NCI-H2107 treated with DMSO at 0.1 percent for 48 hours (cell line): ENCODE measurements at regions not wholly inside any gene's neighbourhood (a gene's known extent, or its start where the extent isn't known, plus 50 kb on each side); places are given as distances from the start of the nearest gene placed in this dataset.
"Not testable (repeated sequence)": the region's sequence is repeated elsewhere in the genome, so short reads cannot be mapped to it uniquely, and the experiment has no call there.

Experiments
- DNase-seq: peaks from one replicate; lab custom pipeline; 2025; ENCODE audit not compliant: unreplicated experiment; lab: John Stamatoyannopoulos, UW

DNA sequence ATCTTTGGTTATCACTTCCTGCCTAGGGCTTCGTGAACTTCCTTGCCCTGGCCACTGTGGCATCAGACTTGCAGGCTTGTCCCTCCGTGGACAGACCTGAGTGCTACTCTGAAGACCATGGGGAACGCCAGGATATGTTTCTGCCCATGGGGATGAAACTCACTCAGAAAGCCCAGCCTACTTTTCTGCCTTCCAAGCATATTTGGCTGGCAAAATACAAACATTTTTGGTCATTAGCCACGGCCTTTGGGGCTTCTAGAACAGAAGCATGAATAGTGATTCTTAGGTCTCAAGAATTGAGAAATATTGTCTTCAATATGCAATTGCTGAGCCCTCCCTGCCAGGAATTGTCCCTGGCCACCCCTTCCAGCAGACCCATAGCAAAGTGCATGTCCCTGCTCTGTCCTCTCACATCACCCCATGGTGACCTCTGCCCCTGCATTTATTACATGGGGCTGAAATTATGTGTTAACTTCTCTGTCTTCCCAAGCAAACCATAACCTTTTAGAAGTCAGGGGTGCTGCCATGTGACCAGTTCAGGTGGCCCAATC lies 152.4 kb downstream of the OSR1 start:
- DNase-seq, result no peak

DNA sequence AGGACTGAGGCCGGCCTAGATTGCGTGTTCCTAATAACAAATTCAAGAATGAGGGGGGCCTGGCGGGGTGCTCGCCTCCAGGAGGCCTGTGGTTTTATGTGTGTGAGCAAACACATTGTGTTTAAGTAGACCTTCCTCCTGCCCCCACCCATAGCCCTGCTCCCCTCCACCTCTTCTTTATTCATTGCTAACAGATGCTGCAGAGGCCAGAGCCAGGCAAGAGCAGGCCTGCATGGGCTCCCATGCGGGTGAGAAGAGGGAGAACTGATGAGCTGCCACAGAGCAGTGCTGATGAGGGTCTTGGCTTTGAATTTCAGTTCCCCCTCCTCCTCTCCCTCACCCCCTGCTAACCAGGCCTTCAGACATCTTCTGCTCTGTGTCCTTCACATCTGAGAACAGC lies 154.6 kb downstream of the OSR1 start:
- no peak for DNase-seq

DNA sequence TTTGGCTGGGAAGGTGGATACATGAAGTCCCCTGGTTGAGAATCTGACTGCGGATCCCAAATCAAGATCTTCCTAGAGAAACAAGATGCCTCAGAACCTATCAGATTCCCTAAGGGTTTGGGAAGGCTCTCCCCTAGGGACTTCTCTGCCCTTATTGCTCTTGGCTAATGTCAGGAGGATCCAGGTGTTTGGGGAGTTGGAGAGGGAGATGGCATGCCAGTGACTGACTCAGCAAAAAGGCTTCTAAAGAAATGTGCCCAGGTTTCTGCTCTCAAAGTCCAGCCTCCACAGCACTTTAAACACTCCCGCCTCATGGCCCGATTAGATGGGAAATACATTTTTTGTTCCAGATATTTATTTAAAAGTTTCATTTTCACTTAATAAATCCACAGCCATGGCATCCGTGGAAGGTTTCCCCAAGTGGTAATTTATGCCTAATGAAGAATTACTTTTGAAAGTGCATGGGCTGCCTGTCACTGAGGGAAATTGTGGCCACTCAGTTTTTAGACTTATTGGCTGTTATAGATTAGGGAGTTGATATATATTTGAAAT lies 156.4 kb downstream of the OSR1 start:
- no peak for DNase-seq

DNA sequence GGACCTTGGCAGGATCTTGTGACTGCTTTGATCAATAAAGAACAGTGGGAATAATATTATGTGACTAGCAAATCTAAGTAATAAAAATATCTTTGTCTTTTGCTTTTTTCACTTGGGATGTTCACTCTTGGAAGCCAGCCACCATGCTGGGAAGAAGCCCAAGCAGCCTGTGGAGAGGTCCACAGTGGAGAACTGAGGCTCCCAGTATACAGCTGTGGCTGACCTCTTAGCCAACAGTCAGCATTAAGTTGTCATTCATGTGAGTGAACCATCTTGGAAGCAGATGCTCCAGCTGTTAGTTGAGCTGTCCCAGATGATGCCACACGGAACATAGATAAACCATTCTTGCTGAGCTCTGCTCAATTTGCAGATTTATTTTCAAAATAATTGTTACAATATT lies 160.0 kb downstream of the OSR1 start:
- no peak for DNase-seq

DNA sequence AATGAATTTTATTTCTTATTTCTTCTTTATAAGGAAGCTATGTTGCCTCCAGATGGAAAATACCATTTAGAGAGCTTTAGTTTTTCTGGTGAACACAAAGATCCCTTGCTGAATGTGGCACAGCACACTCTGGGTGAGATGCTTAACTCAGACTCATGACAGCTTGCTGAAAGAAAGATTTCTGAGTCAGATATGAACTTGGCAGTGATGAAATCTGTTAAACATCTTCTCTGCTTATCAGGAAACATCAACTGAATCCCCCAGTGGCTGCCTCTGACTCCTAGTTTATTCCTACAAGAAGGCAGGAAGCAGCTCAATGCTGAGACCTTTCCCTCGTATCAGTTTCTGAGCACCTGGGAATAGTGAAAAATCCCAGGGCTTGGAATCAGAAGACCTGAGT lies 162.8 kb downstream of the OSR1 start:
- DNase-seq, result no peak

DNA sequence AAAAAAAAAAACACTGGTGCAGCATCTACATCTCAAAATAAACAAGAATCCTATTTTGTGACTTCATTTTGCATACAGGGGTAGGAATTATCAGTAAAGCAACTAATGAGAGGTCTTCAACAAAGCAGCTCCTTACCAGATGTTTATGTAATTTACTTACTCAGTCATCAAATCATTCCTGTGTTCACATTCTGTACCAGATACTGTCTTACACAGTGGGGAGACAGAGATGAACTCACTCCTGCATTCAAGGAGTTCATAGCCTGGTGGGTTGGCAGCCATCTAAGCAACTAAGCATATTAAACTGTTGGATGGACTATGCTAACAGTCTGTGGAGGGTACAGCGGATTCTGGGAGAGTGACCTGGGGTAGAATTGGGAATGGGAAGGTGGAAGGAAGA lies 169.0 kb downstream of the OSR1 start:
- no peak for DNase-seq

DNA sequence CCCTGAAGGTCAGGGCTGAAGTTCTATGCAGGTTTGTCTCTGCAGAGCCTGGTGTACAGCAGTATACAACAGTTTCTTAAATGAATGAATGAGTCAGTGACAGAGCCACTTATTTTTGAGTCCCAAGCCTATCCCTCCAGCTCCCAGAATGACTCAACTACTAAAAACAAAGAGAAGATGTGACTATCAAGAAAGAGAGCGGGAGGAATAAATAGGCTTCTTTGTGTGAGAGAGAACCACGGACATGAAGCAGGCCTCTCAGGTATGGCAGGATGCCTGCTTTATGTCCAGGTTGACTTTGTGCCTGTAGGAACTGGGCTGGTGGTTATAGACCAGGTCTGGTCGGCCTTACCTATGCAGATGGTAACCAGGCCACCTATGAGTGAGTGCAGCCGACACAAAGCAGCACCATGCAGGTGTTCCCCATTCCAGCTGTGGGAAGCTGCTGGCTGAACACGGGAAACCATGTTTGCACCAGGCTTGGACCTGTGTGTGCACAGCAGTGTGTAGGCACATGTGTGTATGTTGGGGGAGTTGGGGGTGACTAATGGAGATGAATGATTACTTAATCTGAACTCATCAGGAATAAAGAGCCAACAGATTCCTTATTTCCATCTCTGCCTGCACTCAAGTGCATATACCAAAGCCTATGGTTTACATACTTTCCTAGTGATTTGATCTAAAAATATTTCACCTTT lies 171.0 kb downstream of the OSR1 start:
- no peak for DNase-seq

DNA sequence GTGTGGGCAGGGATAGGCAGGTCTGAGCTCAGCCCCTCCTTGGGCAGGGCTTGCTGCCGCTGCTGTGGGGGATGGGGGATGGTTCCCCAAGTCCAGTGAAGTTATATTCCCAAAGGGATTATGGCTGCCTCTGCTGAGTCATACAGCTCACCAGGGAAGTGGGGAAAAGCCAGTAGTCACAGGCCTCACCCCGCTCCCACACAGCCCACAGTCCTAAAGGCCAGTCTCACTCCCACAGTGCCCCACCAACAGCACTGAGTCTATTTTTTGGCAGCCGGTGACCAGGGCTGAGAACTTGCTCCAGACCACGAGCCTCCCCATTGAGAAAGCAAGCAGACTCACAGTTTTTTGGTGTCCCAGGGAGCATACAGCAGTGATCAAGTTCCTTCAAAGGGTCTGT lies 173.3 kb downstream of the OSR1 start:
- no peak for DNase-seq

DNA sequence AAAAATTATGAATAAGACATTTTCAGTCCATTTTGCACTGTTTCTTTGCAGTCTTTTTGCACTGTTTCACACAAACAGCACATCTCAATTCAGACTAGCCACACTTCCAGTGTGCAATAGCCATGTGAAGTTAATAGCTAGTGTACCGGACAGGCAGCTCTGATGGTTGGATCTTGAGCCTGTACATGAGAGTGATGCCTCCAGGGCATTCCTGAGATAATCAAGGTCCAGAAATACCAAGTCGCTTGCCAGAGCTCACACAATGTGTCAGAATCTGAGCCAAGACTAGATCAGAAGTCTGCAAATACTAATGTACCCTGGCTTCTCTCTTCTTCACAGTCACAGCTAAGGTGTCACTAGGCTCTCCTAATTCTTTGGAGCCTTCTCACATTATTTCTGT lies 180.2 kb downstream of the OSR1 start:
- DNase-seq, result no peak

DNA sequence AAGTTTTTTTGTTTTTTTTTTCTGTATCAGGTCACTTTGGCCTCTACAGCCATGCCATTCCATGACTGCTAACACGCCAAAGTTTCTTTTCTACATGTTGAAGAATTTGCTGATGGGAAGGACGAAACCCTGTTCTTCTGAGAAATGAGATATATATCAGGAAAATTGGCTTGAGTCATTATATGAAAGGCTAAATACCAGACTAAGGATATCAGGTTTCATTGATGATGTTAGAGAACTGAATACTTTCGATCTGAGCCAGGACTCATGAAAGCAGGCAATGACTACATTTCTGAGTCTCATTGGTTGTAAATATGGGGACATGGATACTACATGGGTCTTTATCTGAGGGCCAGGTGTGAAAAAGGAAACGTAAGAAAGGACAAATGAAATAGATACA lies 181.4 kb downstream of the OSR1 start:
- DNase-seq, result no peak

DNA sequence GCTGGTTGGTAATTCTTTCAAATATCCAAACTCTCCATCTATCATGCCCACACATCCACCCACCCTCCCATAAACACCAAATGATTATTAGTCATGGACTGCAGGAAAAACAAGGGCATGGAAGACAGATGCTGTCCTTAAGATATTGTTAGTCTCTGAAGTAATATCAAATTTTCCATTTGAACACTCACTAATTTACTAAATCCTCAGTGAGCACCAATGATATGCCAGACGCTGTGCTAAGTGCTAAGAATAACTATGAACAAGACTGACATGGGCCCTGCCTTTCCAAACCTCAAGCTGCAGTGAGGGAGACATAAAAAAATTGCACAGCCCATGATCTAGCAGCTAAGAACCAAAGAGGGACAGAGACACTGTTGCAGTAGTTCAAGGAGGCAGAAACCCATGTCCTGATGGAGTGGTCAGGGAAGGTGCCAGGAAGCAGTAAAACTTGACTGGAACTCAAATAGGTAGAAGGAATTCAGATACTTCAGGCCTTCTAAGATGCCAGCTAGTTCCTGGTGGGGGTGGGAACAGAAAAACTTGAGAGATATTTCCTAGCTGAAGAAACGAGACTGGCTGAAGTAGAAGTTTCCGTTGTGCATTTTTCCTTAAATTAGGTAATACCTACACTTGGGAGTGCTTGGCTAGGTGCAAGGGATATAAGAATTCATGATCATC lies 182.1 kb downstream of the OSR1 start:
- DNase-seq, result no peak

DNA sequence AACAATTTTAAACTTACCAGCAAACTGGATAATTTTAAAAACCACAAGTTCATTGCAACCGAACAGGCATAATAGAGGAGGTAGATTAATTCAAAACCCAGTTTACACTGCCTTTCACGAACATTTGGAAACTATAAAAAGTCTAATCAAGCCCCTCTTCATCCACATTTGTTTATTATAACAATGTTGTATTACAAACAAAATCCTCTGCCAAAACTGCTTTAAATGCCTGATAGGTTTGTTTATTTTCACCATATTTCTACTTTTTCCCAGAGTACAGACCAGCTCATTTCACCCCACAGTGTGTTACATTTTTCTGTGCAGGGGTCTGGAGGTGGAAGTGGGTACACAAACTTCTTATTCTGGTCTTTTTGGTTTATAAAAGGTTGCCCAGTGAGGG lies 184.2 kb downstream of the OSR1 start:
- no peak for DNase-seq

DNA sequence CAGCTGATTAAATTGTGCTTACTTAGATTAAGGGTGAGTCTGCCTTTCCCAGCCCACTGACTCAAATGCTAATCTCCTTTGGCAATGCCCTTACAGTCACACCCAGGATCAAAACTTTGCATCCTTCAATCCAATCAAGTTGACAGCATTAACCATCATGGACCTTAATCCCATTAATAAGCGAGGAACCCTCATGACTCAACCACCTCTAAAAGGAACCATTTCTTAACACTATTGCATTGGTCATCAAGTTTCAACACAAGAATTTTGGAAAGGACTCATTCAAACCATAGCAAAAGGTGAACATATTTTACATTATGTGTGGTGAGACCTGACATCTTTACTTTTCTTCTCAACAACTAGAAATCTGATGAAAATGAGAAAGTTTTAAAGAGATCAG lies 187.0 kb downstream of the OSR1 start:
- DNase-seq, result no peak

DNA sequence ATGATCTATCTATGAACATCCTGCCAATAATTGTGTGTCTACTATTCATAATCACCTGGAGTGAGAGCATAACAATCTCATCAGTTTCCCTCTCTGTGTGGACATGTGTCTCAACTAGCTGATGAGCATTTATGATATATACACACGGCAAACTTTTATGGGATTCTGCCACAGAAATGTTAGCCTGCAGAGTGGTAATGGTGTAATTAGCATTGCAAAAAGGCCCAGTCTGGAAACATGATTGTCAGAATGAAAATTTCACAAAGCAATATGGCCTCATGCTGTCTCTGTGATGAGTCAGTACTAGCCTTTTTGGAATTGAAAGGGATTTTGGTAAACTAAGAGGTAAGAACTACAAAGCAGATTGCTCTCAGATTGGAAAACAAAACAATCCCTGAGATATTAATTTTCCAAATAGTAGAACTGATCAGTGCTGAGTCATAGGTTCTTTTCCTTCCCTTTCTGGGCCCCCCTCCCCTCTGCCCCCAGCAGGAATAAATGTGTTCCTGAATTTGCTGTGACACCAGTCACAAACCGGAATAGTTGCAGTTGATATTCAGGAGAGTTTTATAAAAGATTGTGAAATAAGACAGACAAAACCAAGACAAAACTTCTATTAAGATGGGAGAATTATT lies 189.2 kb downstream of the OSR1 start:
- no peak for DNase-seq

DNA sequence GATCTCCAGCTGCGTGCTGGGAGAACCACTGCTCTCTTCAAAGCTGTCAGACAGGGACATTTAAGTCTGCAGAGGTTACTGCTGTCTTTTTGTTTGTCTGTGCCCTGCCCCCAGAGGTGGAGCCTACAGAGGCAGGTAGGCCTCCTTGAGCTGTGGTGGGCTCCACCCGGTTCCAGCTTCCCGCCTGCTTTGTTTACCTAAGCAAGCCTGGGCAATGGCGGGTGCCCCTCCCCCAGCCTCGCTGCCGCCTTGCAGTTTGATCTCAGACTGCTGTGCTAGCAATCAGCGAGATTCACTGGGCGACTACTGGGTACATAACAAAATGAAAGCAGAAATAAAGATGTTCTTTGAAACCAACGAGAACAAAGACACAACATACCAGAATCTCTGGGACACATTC lies 194.3 kb downstream of the OSR1 start:
- not testable (repeated sequence) for DNase-seq

DNA sequence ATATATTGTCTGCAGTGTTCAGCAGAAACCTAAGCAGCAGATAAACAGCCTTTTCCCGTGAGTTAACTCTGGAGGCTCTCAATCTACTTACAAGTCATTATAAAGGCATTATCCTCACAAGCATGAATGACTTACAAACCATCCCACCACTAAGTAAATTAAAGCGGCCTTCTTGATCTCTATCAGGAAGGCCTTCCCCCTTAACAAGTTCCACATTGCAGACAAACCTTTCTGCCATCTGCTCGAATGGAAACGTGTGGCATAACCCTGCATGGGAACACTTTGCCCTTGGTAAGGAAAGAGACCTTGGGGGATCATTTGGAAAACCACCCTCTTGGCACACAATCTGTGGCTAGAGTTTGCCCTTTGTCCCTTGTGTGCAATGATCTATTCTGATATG lies 199.5 kb downstream of the OSR1 start:
- no peak for DNase-seq

DNA sequence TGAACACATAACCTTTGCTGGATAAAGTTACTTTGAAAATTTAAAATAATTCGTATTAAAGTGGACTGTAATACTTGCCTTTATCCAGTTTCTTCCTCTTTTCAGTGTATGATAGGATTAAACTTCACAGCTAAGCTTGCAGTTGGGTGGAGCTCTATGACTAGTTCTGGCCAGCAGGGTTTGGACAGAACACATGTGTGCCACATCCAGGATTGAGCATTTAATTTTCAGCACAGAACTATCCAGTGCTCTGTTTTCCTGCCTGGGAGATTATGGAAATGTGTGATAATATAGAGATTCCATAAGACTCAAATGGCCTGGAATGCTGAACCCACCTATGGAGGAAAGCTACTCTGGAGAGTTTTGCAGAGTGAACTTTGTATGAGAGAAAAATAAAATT lies 200.2 kb downstream of the OSR1 start:
- no peak for DNase-seq

DNA sequence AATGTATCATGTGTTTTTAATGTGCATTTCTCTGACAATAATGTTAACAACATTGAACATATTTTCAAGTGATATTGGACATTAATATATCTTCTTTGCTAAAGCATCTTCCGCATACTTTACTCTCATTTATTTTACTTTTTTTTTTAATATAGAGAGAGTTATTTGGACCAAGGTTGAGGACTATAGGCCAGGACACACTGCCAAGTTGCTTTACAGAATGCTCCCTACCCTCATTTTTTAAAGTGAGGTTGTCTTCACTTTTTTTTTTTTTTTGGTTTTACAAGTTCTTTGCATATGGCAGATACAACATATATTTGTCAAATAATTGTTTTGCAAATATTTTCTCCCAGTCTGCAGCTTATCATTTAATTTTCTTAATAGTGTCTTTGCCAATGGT lies 201.8 kb downstream of the OSR1 start:
- DNase-seq, result no peak

DNA sequence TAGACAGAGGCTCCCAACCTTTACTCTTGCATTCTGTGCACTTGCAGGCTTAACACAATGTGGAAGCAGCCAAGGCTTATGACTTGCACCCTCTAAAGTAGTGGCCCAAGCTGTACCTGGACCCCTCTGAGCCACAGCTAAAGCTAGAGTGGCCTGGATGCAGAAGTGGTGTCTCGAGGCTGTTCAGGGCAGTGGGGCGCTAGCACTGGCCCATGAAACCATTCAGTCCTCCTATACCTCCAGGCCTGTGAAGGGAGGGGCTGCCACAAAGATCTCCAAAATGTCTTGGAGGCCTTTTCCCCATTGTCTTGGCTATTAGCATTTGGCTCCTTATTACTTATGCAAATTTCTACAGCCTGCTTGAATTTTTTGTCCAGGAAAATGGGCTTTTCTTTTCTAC lies 207.7 kb downstream of the OSR1 start:
- no peak for DNase-seq

DNA sequence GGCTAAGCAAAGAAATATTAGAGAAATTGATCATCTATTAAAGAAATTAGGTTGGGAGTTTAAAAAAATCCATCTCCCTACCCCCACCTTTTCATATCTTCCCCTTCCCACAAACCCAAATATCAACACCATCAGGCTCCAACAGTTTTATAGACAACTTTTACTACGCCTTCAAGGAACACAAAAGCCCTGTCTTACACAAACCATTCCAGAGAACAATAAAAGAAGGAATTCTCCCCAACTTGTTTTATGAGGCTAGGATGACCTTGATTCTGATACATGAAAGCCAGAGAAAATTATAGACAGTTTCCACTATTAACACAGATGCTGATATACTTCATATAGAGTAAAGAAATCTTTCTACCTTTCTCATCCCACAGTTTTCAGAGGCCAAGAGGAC lies 211.6 kb downstream of the OSR1 start:
- no peak for DNase-seq

DNA sequence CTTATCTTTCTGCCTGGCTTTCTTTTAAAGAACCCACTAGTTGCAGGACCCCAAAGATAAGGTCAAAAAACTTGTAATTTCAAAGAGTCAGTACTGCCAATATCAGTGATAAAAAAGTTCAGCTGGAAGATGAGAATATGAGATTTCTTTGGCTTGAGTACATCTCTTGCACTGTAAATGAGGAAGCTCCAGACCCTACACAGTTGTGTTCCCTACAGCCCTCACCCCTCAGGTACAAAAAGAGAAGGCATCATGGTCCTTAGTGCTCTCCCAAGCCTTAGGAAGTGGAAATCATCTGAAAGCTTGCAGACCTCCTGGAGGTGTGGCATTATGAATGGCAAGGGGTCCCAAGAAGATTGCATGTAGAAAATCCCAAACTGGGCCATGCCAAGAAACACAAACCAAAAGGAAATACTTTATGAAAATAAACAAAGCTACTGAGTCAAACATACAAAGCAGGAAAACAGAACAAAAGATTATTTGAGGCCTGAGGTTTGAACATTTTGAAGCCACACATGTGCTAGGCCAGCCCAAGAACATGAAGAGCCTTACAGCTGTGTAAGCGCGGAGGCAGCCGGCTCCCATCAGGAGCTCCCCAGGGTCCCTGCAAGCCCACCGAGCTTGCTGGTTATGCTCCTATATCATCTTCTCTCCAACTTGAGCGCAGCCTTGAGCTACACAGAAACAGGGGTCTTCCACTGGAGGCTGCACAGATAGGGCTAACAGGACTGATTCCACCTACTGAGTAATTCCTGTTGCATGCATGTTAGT lies 217.0 kb downstream of the OSR1 start:
- no peak for DNase-seq
